Hematopoietic multipotent progenitor cell treated with erythropoietin and hydrocortisone succinate and interleukin-3 and kit ligand, for 17 days (in vitro differentiated cells): ENCODE measurements at regions not wholly inside any gene's neighbourhood (a gene's known extent, or its start where the extent isn't known, plus 50 kb on each side); places are given as distances from the start of the nearest gene placed in this dataset.

Experiments
- DNase-seq: peaks from one replicate; pipeline ENCODE4 v3.0.0-alpha.2; 2015; ENCODE audit warnings: low spot score

- no peak for DNase-seq
Observed at GRCh38 chr2:64338910-64339500, 115.0 kb upstream of the LGALSL start.

GRCh38 chr2:64341461-64341860 is 112.5 kb upstream of the LGALSL start:
- DNase-seq: no peak

GRCh38 chr2:64342195-64343099 is 111.5 kb upstream of the LGALSL start:
- no peak for DNase-seq

GRCh38 chr2:64344999-64345576 is 108.9 kb upstream of the LGALSL start:
- DNase-seq: no peak

GRCh38 chr2:64345998-64346397 is 108.0 kb upstream of the LGALSL start:
- no peak for DNase-seq

GRCh38 chr2:64348386-64349130 is 105.4 kb upstream of the LGALSL start:
- DNase-seq: no peak

- no peak for DNase-seq
Observed at GRCh38 chr2:64349131-64349530, 104.8 kb upstream of the LGALSL start.

- no peak for DNase-seq
Observed at GRCh38 chr2:64350996-64351395, 103.0 kb upstream of the LGALSL start.

GRCh38 chr2:64352292-64352691 is 101.7 kb upstream of the LGALSL start:
- DNase-seq: no peak

GRCh38 chr2:64354857-64355680 is 98.9 kb upstream of the LGALSL start:
- DNase-seq: no peak

GRCh38 chr2:64356906-64357305 is 97.1 kb upstream of the LGALSL start:
- no peak for DNase-seq

- no peak for DNase-seq
Observed at GRCh38 chr2:64359171-64359891, 94.6 kb upstream of the LGALSL start.

- no peak for DNase-seq
Observed at GRCh38 chr2:64359892-64360657, 93.9 kb upstream of the LGALSL start.

GRCh38 chr2:64361151-64361938 is 92.6 kb upstream of the LGALSL start:
- no peak for DNase-seq

GRCh38 chr2:64362562-64363026 is 91.4 kb upstream of the LGALSL start:
- DNase-seq: no peak

GRCh38 chr2:64363140-64363539 is 90.8 kb upstream of the LGALSL start:
- no peak for DNase-seq

- no peak for DNase-seq
Observed at GRCh38 chr2:64363848-64364247, 90.1 kb upstream of the LGALSL start.

- DNase-seq: no peak
Observed at GRCh38 chr2:64367444-64368232, 86.3 kb upstream of the LGALSL start.
